ENCODE measurements at regions not wholly inside any gene's neighbourhood (a gene's known extent, or its start where the extent isn't known, plus 50 kb on each side); places are given as distances from the start of the nearest gene placed in this dataset.

DNA sequence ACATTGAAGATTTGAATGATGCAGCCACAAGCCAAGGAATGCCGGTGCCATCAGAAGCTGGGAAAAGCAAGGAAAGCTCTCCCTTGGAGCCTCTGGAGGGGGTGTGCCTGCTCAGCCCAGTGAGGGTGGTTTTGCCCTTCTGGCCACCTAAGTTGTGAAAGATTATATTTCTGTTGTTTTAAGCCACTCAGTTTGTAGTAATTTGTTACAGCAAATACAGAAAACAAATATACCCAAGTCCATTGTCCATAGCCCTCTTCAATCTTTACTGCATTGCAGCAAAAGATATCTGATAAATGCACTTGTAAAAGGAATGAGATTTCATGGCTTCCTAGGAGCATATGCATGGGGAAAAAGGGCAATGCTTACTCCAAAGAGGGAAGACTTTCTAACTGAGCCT is 447.9 kb downstream of the HAPSTR1 start:
- intact Hi-C loops (cut with micrococcal nuclease; ENCODE audit: unreplicated experiment), result no loop called here
- H3K27me3 Mint-ChIP-seq (ENCODE audit: unreplicated experiment), result peaks cover 60% of the 10 kb centered on the region
- no peaks in the 10 kb centered on the region for H3K4me1 Mint-ChIP-seq (ENCODE audit: low read depth, unreplicated experiment)
- H3K27ac Mint-ChIP-seq (ENCODE audit: unreplicated experiment), result no peak overlapping the region
- CTCF ChIA-PET, result interaction anchor here (0.6 kb wide), 1 partner anchor 418 kb away, joined by 3 read pairs; no protein-coding TSS in a partner anchor
- DNase-seq, result no peak
- H3K36me3 Mint-ChIP-seq (ENCODE audit: insufficient read depth, unreplicated experiment), result no peaks in the 10 kb centered on the region
- no peak overlapping the region for H3K4me3 Mint-ChIP-seq (ENCODE audit: low read depth, unreplicated experiment)
- BruUV-seq (replicated peaks), result no TSS peak
- TF ChIP-seq CTCF (IDR thresholded peaks at IDR 0.05; ENCODE audit: unreplicated experiment), result no peak
- H3K9me3 Mint-ChIP-seq (ENCODE audit: low read depth, unreplicated experiment), result no peaks in the 10 kb centered on the region

GRCh38 chr16:9541723-9542122 is 450.3 kb downstream of the HAPSTR1 start:
- DNase-seq, result no peak
- BruUV-seq (replicated peaks), result no TSS peak
- intact Hi-C loops (cut with micrococcal nuclease; ENCODE audit: unreplicated experiment), result no loop called here
- no peaks in the 10 kb centered on the region for H3K36me3 Mint-ChIP-seq (ENCODE audit: insufficient read depth, unreplicated experiment)
- CTCF ChIA-PET, result no interaction called here
- TF ChIP-seq CTCF (IDR thresholded peaks at IDR 0.05; ENCODE audit: unreplicated experiment), result no peak
- no peak overlapping the region for H3K27ac Mint-ChIP-seq (ENCODE audit: unreplicated experiment)
- H3K4me3 Mint-ChIP-seq (ENCODE audit: low read depth, unreplicated experiment), result no peak overlapping the region
- H3K9me3 Mint-ChIP-seq (ENCODE audit: low read depth, unreplicated experiment), result peaks cover 4% of the 10 kb centered on the region
- peaks cover 15% of the 10 kb centered on the region for H3K4me1 Mint-ChIP-seq (ENCODE audit: low read depth, unreplicated experiment)
- H3K27me3 Mint-ChIP-seq (ENCODE audit: unreplicated experiment), result peaks cover 38% of the 10 kb centered on the region

GRCh38 chr16:9542165-9542755 is 450.8 kb downstream of the HAPSTR1 start:
- no peaks in the 10 kb centered on the region for H3K36me3 Mint-ChIP-seq (ENCODE audit: insufficient read depth, unreplicated experiment)
- no TSS peak for BruUV-seq (replicated peaks)
- peaks cover 4% of the 10 kb centered on the region for H3K9me3 Mint-ChIP-seq (ENCODE audit: low read depth, unreplicated experiment)
- peaks cover 15% of the 10 kb centered on the region for H3K4me1 Mint-ChIP-seq (ENCODE audit: low read depth, unreplicated experiment)
- H3K4me3 Mint-ChIP-seq (ENCODE audit: low read depth, unreplicated experiment), result no peak overlapping the region
- H3K27me3 Mint-ChIP-seq (ENCODE audit: unreplicated experiment), result peaks cover 32% of the 10 kb centered on the region
- no peak overlapping the region for H3K27ac Mint-ChIP-seq (ENCODE audit: unreplicated experiment)
- DNase-seq, result no peak
- CTCF ChIA-PET, result no interaction called here
- intact Hi-C loops (cut with micrococcal nuclease; ENCODE audit: unreplicated experiment), result no loop called here
- no peak for TF ChIP-seq CTCF (IDR thresholded peaks at IDR 0.05; ENCODE audit: unreplicated experiment)

DNA sequence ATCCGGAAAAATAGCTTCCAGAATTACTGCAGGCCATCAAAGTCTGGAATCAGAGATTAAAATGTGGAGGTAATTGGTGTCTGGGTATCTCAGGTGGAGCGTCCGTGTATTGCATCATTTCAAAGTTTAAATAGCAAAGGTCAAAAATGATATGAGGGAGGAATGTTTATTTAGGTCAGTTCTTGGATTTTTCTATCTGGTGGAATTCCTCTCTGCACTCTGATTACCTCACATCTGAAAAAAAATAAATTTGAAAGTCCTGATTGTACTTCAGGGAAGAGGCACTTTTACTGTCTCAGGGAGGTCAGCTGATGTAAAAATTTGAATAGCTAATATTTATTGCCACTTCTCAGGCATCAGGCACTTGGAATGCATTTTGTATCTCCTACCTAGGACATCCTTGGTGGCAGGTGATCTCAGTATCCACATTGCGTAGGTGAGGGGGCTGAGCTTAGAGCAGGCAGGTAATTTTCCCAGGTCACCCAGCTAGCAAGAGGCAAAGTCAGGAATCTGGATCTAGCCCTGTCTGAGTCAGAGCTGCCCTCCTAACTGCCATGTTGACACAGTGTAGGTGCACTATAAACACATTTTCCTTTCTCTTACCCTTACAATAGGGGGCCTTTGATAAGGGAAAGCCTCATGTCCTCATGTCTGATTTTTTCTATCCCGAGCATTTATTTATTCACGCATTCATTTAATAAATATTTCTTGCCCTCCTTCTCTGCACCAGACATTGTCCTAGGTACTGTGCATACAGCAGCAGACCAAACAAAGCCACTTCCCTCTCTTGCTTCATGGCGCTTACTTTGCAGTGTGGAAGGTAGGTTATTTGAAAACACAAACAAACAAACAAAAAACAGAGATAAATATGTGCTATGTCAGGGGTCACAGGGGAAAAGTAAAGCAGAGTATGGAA is 454.3 kb downstream of the HAPSTR1 start:
- CTCF ChIA-PET, result no interaction called here
- H3K27ac Mint-ChIP-seq (ENCODE audit: unreplicated experiment), result no peak overlapping the region
- no TSS peak for BruUV-seq (replicated peaks)
- H3K36me3 Mint-ChIP-seq (ENCODE audit: insufficient read depth, unreplicated experiment), result no peaks in the 10 kb centered on the region
- TF ChIP-seq CTCF (IDR thresholded peaks at IDR 0.05; ENCODE audit: unreplicated experiment), result no peak
- H3K4me3 Mint-ChIP-seq (ENCODE audit: low read depth, unreplicated experiment), result no peak overlapping the region
- peaks cover 16% of the 10 kb centered on the region for H3K27me3 Mint-ChIP-seq (ENCODE audit: unreplicated experiment)
- no peak for DNase-seq
- H3K9me3 Mint-ChIP-seq (ENCODE audit: low read depth, unreplicated experiment), result peaks cover 4% of the 10 kb centered on the region
- intact Hi-C loops (cut with micrococcal nuclease; ENCODE audit: unreplicated experiment), result no loop called here
- peaks cover 15% of the 10 kb centered on the region for H3K4me1 Mint-ChIP-seq (ENCODE audit: low read depth, unreplicated experiment)

Data from Calu3 (cell line).